ENCODE measurements at regions not wholly inside any gene's neighbourhood (a gene's known extent, or its start where the extent isn't known, plus 50 kb on each side); places are given as distances from the start of the nearest gene placed in this dataset.
"Not testable (repeated sequence)": the region's sequence is repeated elsewhere in the genome, so short reads cannot be mapped to it uniquely, and the experiment has no call there.

- Histone ChIP-seq H3K27me3 (peaks cover 0 to 5% (median 0%) of the 10 kb centered on the region in 4 donors), H3K36me3 (no peaks in the 10 kb centered on the region), H3K4me3 (no peak overlapping the region), H3K27ac (no peak overlapping the region), H3K4me1 (no peaks in the 10 kb centered on the region), H3K9me3 (no peaks in the 10 kb centered on the region)
- WGBS, 2 donors = 55 to 60% methylated on average over 5 of the region's 5 CpGs
- no peak for TF ChIP-seq POLR2A (IDR thresholded peaks at IDR 0.05)
- TF ChIP-seq, protein P1, sequence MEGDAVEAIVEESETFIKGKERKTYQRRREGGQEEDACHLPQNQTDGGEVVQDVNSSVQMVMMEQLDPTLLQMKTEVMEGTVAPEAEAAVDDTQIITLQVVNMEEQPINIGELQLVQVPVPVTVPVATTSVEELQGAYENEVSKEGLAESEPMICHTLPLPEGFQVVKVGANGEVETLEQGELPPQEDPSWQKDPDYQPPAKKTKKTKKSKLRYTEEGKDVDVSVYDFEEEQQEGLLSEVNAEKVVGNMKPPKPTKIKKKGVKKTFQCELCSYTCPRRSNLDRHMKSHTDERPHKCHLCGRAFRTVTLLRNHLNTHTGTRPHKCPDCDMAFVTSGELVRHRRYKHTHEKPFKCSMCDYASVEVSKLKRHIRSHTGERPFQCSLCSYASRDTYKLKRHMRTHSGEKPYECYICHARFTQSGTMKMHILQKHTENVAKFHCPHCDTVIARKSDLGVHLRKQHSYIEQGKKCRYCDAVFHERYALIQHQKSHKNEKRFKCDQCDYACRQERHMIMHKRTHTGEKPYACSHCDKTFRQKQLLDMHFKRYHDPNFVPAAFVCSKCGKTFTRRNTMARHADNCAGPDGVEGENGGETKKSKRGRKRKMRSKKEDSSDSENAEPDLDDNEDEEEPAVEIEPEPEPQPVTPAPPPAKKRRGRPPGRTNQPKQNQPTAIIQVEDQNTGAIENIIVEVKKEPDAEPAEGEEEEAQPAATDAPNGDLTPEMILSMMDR (IDR thresholded peaks at IDR 0.05) = no peak
- DNase-seq = no peak
- intact Hi-C loops (cut with DNase I) = no loop called here
These were observed 120.2 kb upstream of the RAB18 start for GRCh38 chr10:27383595-27384542.

- no peak for DNase-seq
- Histone ChIP-seq H3K27ac (no peak overlapping the region), H3K4me1 (no peaks in the 10 kb centered on the region), H3K27me3 (peaks cover 0 to 5% (median 0%) of the 10 kb centered on the region in 4 donors), H3K4me3 (no peak overlapping the region), H3K36me3 (no peaks in the 10 kb centered on the region), H3K9me3 (no peaks in the 10 kb centered on the region)
- intact Hi-C loops (cut with DNase I) = no loop called here
- WGBS, 2 donors = 75 to 79% methylated on average over 3 of the region's 3 CpGs
- TF ChIP-seq POLR2A (IDR thresholded peaks at IDR 0.05) = no peak
- TF ChIP-seq, protein P1 (IDR thresholded peaks at IDR 0.05) = no peak
These were observed 121.9 kb upstream of the RAB18 start for GRCh38 chr10:27382176-27382575.

GRCh38 chr10:27380929-27381358, 123.2 kb upstream of the RAB18 start:
- 70 to 77% methylated on average over 6 of the region's 6 CpGs for WGBS, 2 donors

GRCh38 chr10:27379041-27379440, 125.1 kb upstream of the RAB18 start:
- WGBS, 2 donors = 77 to 87% methylated on average over 2 of the region's 2 CpGs
- H3K27ac ChIP-seq; H3K36me3 ChIP-seq; DNase-seq; H3K4me3 ChIP-seq; intact Hi-C loops (cut with DNase I); H3K27me3 ChIP-seq; H3K4me1 ChIP-seq; H3K9me3 ChIP-seq: not testable (repeated sequence)

More at GRCh38 chr10:27380929-27381358, 123.2 kb upstream of the RAB18 start:
- Histone ChIP-seq H3K36me3 (no peaks in the 10 kb centered on the region), H3K27ac (no peak overlapping the region), H3K27me3 (peaks cover 0 to 5% (median 0%) of the 10 kb centered on the region in 4 donors), H3K4me3 (no peak overlapping the region), H3K4me1 (no peaks in the 10 kb centered on the region), H3K9me3 (no peaks in the 10 kb centered on the region)
- intact Hi-C loops (cut with DNase I) = no loop called here
- TF ChIP-seq POLR2A (IDR thresholded peaks at IDR 0.05) = no peak
- TF ChIP-seq, protein P1 (IDR thresholded peaks at IDR 0.05) = no peak
- DNase-seq = no peak

DNA sequence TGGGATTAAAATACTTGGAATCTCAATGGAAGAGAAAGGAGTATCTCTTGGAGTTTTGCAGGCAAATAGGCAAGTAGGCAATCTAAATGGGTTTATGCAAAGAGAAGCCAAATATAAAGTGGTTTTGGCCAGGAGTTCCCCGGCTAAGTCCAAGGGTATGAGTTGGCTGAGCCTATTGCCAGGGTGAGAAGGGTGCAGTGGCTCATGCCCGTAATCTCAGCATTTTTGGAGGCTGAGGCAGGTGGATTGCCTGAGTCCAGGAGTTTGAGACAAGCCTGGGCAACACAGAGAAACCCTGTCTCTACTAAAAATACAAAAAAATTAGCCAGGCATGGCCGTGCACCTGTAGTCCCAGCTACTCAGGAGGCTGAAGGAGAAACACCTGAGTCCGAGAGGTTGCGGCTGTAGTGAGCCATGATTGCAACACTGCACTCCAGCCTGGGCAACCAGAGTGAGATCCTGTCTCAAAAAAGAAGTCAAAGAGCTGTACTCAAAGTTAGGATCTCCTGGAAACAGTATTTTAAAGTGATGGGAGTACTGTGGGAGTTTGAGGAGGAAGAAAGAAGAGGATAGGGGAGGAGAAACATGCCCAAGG, 130.4 kb upstream of the RAB18 start:
- Histone ChIP-seq H3K4me1 (no peaks in the 10 kb centered on the region), H3K9me3 (no peaks in the 10 kb centered on the region), H3K27me3 (peaks cover 0 to 4% (median 0%) of the 10 kb centered on the region in 4 donors), H3K36me3 (no peaks in the 10 kb centered on the region), H3K27ac (no peak overlapping the region), H3K4me3 (no peak overlapping the region)
- DNase-seq = no peak
- intact Hi-C loops (cut with DNase I) = no loop called here
- 42 to 43% methylated on average over 5 of the region's 5 CpGs for WGBS, 2 donors
- TF ChIP-seq, protein P1 (IDR thresholded peaks at IDR 0.05) = no peak
- no peak for TF ChIP-seq POLR2A (IDR thresholded peaks at IDR 0.05)

All from esophagus squamous epithelium (tissue), 5 donors.